ENCODE measurements at regions not wholly inside any gene's neighbourhood (a gene's known extent, or its start where the extent isn't known, plus 50 kb on each side); places are given as distances from the start of the nearest gene placed in this dataset.
"Not testable (repeated sequence)": the region's sequence is repeated elsewhere in the genome, so short reads cannot be mapped to it uniquely, and the experiment has no call there.

DNA sequence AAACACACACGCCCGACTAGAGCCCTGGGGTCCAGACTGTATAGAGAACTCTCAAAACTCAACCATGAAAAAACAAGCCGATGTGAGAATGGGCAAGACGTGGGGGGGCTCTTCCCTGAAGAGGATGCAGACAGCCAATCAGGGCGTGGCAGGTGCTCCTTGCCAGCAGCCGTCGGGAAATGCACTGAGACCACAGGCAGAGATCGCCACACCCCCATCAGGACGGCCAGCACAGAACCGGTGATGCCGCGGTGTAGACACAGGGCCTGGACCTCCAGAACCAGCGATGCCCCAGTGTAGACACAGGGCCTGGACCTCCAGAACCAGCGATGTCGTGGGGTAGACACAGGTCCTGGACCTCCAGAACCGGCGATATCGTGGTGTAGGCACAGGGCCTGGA, 169.2 kb downstream of the LAT start:
- Histone ChIP-seq H3K9me3 (no peaks in the 10 kb centered on the region), H3K27ac (peak overlapping the region in 1 of 4 donors; percentile 32), H3K36me3 (no peaks in the 10 kb centered on the region), H3K4me3 (no peak overlapping the region), H3K27me3 (no peaks in the 10 kb centered on the region), H3K4me1 (peaks cover 0 to 10% (median 1%) of the 10 kb centered on the region in 4 donors)
- no peak for DNase-seq
- intact Hi-C loops (cut with DNase I; ENCODE audit: low total_unique reads), result no loop called here
- 74% methylated on average over 18 of the region's 18 CpGs; no CpG with 5 or more reads in 1 of the 2 donors for WGBS, 2 donors (ENCODE audit: low coverage in 1 of 2)
- in situ Hi-C loops (cut with MboI; ENCODE audit: low pct_ligation_motif_present in 1 of 4, low pct_unique_long_range_greater_than_20kb in 1 of 4, low sequenced_read_pairs in 3 of 4), result no loop called here
- TF ChIP-seq, protein P1, sequence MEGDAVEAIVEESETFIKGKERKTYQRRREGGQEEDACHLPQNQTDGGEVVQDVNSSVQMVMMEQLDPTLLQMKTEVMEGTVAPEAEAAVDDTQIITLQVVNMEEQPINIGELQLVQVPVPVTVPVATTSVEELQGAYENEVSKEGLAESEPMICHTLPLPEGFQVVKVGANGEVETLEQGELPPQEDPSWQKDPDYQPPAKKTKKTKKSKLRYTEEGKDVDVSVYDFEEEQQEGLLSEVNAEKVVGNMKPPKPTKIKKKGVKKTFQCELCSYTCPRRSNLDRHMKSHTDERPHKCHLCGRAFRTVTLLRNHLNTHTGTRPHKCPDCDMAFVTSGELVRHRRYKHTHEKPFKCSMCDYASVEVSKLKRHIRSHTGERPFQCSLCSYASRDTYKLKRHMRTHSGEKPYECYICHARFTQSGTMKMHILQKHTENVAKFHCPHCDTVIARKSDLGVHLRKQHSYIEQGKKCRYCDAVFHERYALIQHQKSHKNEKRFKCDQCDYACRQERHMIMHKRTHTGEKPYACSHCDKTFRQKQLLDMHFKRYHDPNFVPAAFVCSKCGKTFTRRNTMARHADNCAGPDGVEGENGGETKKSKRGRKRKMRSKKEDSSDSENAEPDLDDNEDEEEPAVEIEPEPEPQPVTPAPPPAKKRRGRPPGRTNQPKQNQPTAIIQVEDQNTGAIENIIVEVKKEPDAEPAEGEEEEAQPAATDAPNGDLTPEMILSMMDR (IDR thresholded peaks at IDR 0.05), result no peak
- TF ChIP-seq POLR2AphosphoS5 (IDR thresholded peaks at IDR 0.05), result no peak
- no peak for TF ChIP-seq EP300 (IDR thresholded peaks at IDR 0.05; ENCODE audit: low read depth)
- no peak for TF ChIP-seq POLR2A (IDR thresholded peaks at IDR 0.05)

DNA sequence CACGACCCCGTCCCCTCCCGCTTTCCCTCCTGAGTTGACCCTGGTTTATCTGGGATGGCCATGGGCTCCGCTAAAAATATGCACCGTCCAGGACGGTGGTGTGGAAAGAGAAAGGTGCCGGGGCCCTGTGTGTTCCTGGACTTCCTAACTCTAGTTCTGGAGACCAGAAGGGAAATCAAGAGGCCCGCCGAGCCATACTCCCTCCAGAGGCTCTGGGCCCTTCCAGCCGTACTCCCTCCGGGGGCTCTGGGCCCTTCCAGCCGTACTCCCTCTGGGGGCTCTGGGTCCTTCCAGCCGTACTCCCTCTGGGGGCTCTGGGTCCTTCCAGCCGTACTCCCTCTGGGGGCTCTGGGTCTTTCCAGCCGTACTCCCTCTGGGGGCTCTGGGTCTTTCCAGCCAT, 168.5 kb downstream of the LAT start:
- peak overlapping the region in 1 of 4 donors; percentile 32 for H3K27ac ChIP-seq
- H3K36me3 ChIP-seq; in situ Hi-C loops (cut with MboI; ENCODE audit: low pct_ligation_motif_present in 1 of 4, low pct_unique_long_range_greater_than_20kb in 1 of 4, low sequenced_read_pairs in 3 of 4); H3K4me1 ChIP-seq; H3K4me3 ChIP-seq; H3K27me3 ChIP-seq; H3K9me3 ChIP-seq; intact Hi-C loops (cut with DNase I; ENCODE audit: low total_unique reads); DNase-seq: not testable (repeated sequence)
- 90% methylated on average over 15 of the region's 15 CpGs; no CpG with 5 or more reads in 1 of the 2 donors for WGBS, 2 donors (ENCODE audit: low coverage in 1 of 2)

DNA sequence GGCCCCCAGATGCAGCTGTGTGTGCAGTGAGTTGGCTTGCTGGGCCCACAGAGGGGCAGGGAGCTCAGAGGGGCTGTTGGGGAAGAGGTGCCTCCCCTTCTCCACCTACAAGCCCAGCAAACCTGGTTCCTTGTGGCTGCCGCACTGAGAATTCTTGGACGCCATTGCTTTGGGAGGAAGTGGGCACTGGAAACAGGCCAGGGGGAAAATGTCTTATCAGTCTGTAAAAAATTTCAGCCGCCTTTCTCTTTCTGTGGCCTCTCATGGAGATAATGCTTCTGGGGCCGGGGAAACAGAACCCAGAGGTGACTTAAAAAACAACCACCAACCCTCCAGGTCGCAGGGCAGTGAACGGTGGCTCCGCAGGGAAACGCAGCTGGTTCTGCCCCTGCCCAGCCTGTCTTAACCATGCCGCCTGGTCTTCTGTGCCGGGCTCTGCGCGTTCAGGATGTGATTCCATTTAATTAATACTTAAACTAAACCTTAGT, 167.7 kb downstream of the LAT start:
- WGBS, 2 donors (ENCODE audit: low coverage in 1 of 2), result 80 to 82% methylated on average over 4 to 12 of the region's 12 CpGs
- H3K27me3 ChIP-seq; H3K9me3 ChIP-seq; in situ Hi-C loops (cut with MboI; ENCODE audit: low pct_ligation_motif_present in 1 of 4, low pct_unique_long_range_greater_than_20kb in 1 of 4, low sequenced_read_pairs in 3 of 4); intact Hi-C loops (cut with DNase I; ENCODE audit: low total_unique reads); H3K4me3 ChIP-seq; DNase-seq; H3K4me1 ChIP-seq; H3K36me3 ChIP-seq: not testable (repeated sequence)
- peak overlapping the region in 1 of 4 donors; percentile 35 for H3K27ac ChIP-seq

DNA sequence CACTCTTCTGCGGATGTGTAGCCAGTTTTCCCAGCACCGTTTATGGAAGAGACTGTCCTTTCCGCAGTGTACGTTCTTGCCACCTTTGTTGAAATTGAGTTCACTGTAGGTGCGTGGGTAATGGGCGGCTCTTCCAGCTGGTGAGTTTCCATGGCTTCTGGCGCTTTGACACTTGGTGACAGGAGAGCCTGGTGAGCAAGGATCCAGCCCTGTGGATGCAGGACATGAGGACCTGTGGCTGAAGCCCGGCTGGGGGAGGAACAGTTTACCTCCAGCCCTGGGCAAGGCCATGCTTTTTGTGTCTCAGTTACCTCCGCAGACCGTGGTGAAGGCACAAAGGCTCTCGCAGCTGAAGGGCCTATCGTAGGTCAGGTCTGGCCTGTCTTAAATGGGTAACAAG, 166.5 kb downstream of the LAT start:
- TF ChIP-seq POLR2AphosphoS5 (IDR thresholded peaks at IDR 0.05) (no peak), EP300 (IDR thresholded peaks at IDR 0.05; ENCODE audit: low read depth) (no peak), POLR2A (IDR thresholded peaks at IDR 0.05) (no peak)
- TF ChIP-seq, protein P1 (IDR thresholded peaks at IDR 0.05), result no peak
- H3K4me1 ChIP-seq, result peaks cover 0 to 10% (median 0%) of the 10 kb centered on the region in 4 donors
- H3K36me3 ChIP-seq, result no peaks in the 10 kb centered on the region
- H3K4me3 ChIP-seq, result no peak overlapping the region
- in situ Hi-C loops (cut with MboI; ENCODE audit: low pct_ligation_motif_present in 1 of 4, low pct_unique_long_range_greater_than_20kb in 1 of 4, low sequenced_read_pairs in 3 of 4), result no loop called here
- H3K27me3 ChIP-seq, result no peaks in the 10 kb centered on the region
- WGBS, 2 donors (ENCODE audit: low coverage in 1 of 2), result 95 to 96% methylated on average over 11 to 12 of the region's 12 CpGs
- no peak for DNase-seq
- intact Hi-C loops (cut with DNase I; ENCODE audit: low total_unique reads), result no loop called here
- no peak overlapping the region for H3K27ac ChIP-seq
- no peaks in the 10 kb centered on the region for H3K9me3 ChIP-seq

DNA sequence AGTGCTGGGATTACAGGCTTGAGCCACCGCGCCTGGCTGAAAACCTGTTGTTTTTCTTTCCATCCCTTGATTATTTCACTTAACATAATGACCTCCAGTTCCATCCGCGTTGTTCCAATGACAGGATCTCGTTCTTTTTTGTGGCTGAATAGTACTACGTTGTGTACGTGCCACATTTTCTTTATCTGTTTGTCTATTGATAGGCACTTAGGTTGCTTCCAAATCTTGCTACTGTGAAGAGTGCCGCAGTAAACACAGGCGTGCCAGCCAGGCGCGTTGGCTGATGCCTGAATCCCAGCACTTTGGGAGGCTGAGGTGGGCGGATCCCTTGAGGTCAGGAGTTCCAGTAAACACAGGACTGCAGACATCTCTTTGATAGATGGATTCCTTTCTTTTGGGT, 165.1 kb downstream of the LAT start:
- in situ Hi-C loops (cut with MboI; ENCODE audit: low pct_ligation_motif_present in 1 of 4, low pct_unique_long_range_greater_than_20kb in 1 of 4, low sequenced_read_pairs in 3 of 4); H3K27ac ChIP-seq; H3K36me3 ChIP-seq; H3K4me1 ChIP-seq; H3K27me3 ChIP-seq; H3K9me3 ChIP-seq; H3K4me3 ChIP-seq; DNase-seq: not testable (repeated sequence)
- 80 to 88% methylated on average over 9 to 12 of the region's 12 CpGs for WGBS, 2 donors (ENCODE audit: low coverage in 1 of 2)
- intact Hi-C loops (cut with DNase I; ENCODE audit: low total_unique reads), result loop anchor here (5.0 kb wide), 1 partner anchor 1202 kb away; no protein-coding TSS in a partner anchor

DNA sequence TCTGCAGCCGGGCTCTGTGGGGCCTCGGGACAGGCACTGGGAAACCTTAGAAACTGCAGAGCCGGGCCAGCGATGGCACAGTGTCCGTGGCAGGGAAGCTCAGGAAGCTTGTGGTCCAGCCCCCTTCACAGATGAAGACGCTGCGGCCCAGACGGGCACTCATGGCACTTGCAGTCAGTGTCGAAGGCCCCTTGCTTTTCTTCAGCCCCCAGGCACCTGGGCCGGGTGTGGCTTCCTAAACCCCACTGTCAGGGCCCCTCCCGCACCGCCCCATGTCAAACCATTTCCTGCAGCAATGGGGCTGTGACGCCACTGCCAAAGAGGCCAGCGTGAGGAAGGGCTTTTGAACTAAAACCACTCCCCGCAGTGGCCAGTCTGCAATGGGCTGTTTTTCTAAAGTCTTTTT, 164.0 kb downstream of the LAT start:
- intact Hi-C loops (cut with DNase I; ENCODE audit: low total_unique reads) (loop anchor here (5.0 kb wide), 1 partner anchor 1203 kb away; no protein-coding TSS in a partner anchor), in situ Hi-C loops (cut with MboI; ENCODE audit: low pct_ligation_motif_present in 1 of 4, low pct_unique_long_range_greater_than_20kb in 1 of 4, low sequenced_read_pairs in 3 of 4) (no loop called here)
- peak overlapping the region in 1 of 4 donors; percentile 40 for H3K27ac ChIP-seq
- no peaks in the 10 kb centered on the region for H3K27me3 ChIP-seq
- WGBS, 2 donors (ENCODE audit: low coverage in 1 of 2), result 40 to 67% methylated on average over 1 to 15 of the region's 15 CpGs
- peak; percentile 60 for DNase-seq
- H3K4me3 ChIP-seq, result no peak overlapping the region
- H3K9me3 ChIP-seq, result no peaks in the 10 kb centered on the region
- TF ChIP-seq, protein P1 (IDR thresholded peaks at IDR 0.05), result no peak
- TF ChIP-seq EP300 (IDR thresholded peaks at IDR 0.05; ENCODE audit: low read depth), result no peak
- TF ChIP-seq POLR2A (IDR thresholded peaks at IDR 0.05), result no peak
- no peak for TF ChIP-seq POLR2AphosphoS5 (IDR thresholded peaks at IDR 0.05)
- H3K36me3 ChIP-seq, result no peaks in the 10 kb centered on the region
- H3K4me1 ChIP-seq, result peaks cover 0 to 2% (median 0%) of the 10 kb centered on the region in 4 donors

Data from transverse colon (tissue), 4 donors.